ENCODE measurements at regions not wholly inside any gene's neighbourhood (a gene's known extent, or its start where the extent isn't known, plus 50 kb on each side); places are given as distances from the start of the nearest gene placed in this dataset.

GRCh38 chr6:108777536-108777935 lies 70.7 kb upstream of the ARMC2 start:
- H3K9me3 ChIP-seq (ENCODE audit: low read length): no peaks in the 10 kb centered on the region
- H3K27me3 ChIP-seq (ENCODE audit: insufficient read depth, low read depth, low read length): peaks cover 13% of the 10 kb centered on the region
- no peak overlapping the region for H3K27ac ChIP-seq (ENCODE audit: low read length)
- no peak overlapping the region for H3K4me3 ChIP-seq (ENCODE audit: low read length)
- no peak overlapping the region for H2AFZ ChIP-seq (ENCODE audit: low read depth, low read length)
- no peaks in the 10 kb centered on the region for H4K20me1 ChIP-seq (ENCODE audit: insufficient read depth)
- H3K4me2 ChIP-seq (ENCODE audit: low read length): no peak overlapping the region
- H3K79me2 ChIP-seq (replicated peaks; ENCODE audit: insufficient read depth, low read length): no peaks in the 10 kb centered on the region
- no peak overlapping the region for H3K9ac ChIP-seq (ENCODE audit: low read length)
- H3K36me3 ChIP-seq (ENCODE audit: insufficient read depth, low read length): no peaks in the 10 kb centered on the region
- TF ChIP-seq REST (IDR thresholded peaks at IDR 0.05; ENCODE audit: borderline replicate concordance) (no peak), TAF1 (IDR thresholded peaks at IDR 0.05; ENCODE audit: low read depth) (no peak), RAD21 (conservative IDR thresholded peaks at IDR 0.05) (no peak), POLR2AphosphoS5 (IDR thresholded peaks at IDR 0.05) (no peak), SMC3 (conservative IDR thresholded peaks at IDR 0.05; ENCODE audit: poor library complexity) (no peak), EZH2 (IDR thresholded peaks at IDR 0.05; ENCODE audit: borderline replicate concordance, insufficient read depth, low read length, poor library complexity, severe bottlenecking) (no peak), CTCF (IDR thresholded peaks at IDR 0.05; ENCODE audit: poor library complexity, severe bottlenecking) (no peak), EP300 (conservative IDR thresholded peaks at IDR 0.05; ENCODE audit: poor library complexity, severe bottlenecking) (no peak), MXI1 (conservative IDR thresholded peaks at IDR 0.05; ENCODE audit: poor library complexity, severe bottlenecking) (no peak)
- no peaks in the 10 kb centered on the region for H3K9me2 ChIP-seq (ENCODE audit: insufficient read depth, low read length)
- no peaks in the 10 kb centered on the region for H3F3A ChIP-seq (ENCODE audit: insufficient read depth, low read length, poor library complexity, severe bottlenecking)

- no peak overlapping the region for H3K4me2 ChIP-seq (ENCODE audit: low read length)
- no peaks in the 10 kb centered on the region for H3K9me2 ChIP-seq (ENCODE audit: insufficient read depth, low read length)
- H3K9ac ChIP-seq (ENCODE audit: low read length): no peak overlapping the region
- no peak overlapping the region for H3K27ac ChIP-seq (ENCODE audit: low read length)
- no peaks in the 10 kb centered on the region for H4K20me1 ChIP-seq (ENCODE audit: insufficient read depth)
- no peaks in the 10 kb centered on the region for H3K79me2 ChIP-seq (replicated peaks; ENCODE audit: insufficient read depth, low read length)
- H3K9me3 ChIP-seq (ENCODE audit: low read length): no peaks in the 10 kb centered on the region
- no peaks in the 10 kb centered on the region for H3F3A ChIP-seq (ENCODE audit: insufficient read depth, low read length, poor library complexity, severe bottlenecking)
- no peak for TF ChIP-seq RAD21 (conservative IDR thresholded peaks at IDR 0.05)
- TF ChIP-seq SMC3 (conservative IDR thresholded peaks at IDR 0.05; ENCODE audit: poor library complexity): no peak
- no peak for TF ChIP-seq EP300 (conservative IDR thresholded peaks at IDR 0.05; ENCODE audit: poor library complexity, severe bottlenecking)
- TF ChIP-seq REST (IDR thresholded peaks at IDR 0.05; ENCODE audit: borderline replicate concordance): no peak
- TF ChIP-seq TAF1 (IDR thresholded peaks at IDR 0.05; ENCODE audit: low read depth): no peak
- TF ChIP-seq CTCF (IDR thresholded peaks at IDR 0.05; ENCODE audit: poor library complexity, severe bottlenecking): no peak
- no peak for TF ChIP-seq POLR2AphosphoS5 (IDR thresholded peaks at IDR 0.05)
- TF ChIP-seq EZH2 (IDR thresholded peaks at IDR 0.05; ENCODE audit: borderline replicate concordance, insufficient read depth, low read length, poor library complexity, severe bottlenecking): no peak
- TF ChIP-seq MXI1 (conservative IDR thresholded peaks at IDR 0.05; ENCODE audit: poor library complexity, severe bottlenecking): no peak
- H2AFZ ChIP-seq (ENCODE audit: low read depth, low read length): no peak overlapping the region
- peaks cover 18% of the 10 kb centered on the region for H3K27me3 ChIP-seq (ENCODE audit: insufficient read depth, low read depth, low read length)
- no peak overlapping the region for H3K4me3 ChIP-seq (ENCODE audit: low read length)
- H3K36me3 ChIP-seq (ENCODE audit: insufficient read depth, low read length): no peaks in the 10 kb centered on the region
Observed at GRCh38 chr6:108778421-108779186, 69.6 kb upstream of the ARMC2 start.

All from neural cell (in vitro differentiated cells).